ENCODE measurements at regions not wholly inside any gene's neighbourhood (a gene's known extent, or its start where the extent isn't known, plus 50 kb on each side); places are given as distances from the start of the nearest gene placed in this dataset.

GRCh38 chr4:175469514-175469913 lies 342.6 kb downstream of the GPM6A start:
- H3K4me3 Mint-ChIP-seq, result no peak overlapping the region
- ChIA-PET POLR2A (no interaction called here), CTCF (no interaction called here)
- ATAC-seq (0 out of 2 replicates have a peak, but pooled peaks have one; percentile 28), DNase-seq (ENCODE audit: low spot score) (no peak)
- peaks cover 31% of the 10 kb centered on the region for H3K9me3 Mint-ChIP-seq
- 0 out of 2 replicates have a peak overlapping the region, but pooled peaks have one; percentile 35 for H3K27ac Mint-ChIP-seq
- H3K36me3 Mint-ChIP-seq, result peaks cover 21% of the 10 kb centered on the region
- no peaks in the 10 kb centered on the region for H3K4me1 Mint-ChIP-seq
- no peak for TF ChIP-seq TCF7 (CRISPR knock-in tag; IDR thresholded peaks at IDR 0.05; ENCODE audit: low read depth)
- no peak for TF ChIP-seq PRRX2 (CRISPR knock-in tag; IDR thresholded peaks at IDR 0.05)
- TF ChIP-seq MYBL2 (CRISPR knock-in tag; IDR thresholded peaks at IDR 0.05), result no peak
- TF ChIP-seq ZSCAN18 (CRISPR knock-in tag; IDR thresholded peaks at IDR 0.05), result no peak
- no peak for TF ChIP-seq ZMAT4 (CRISPR knock-in tag; IDR thresholded peaks at IDR 0.05)
- no peak for TF ChIP-seq ZNF423 (CRISPR knock-in tag; IDR thresholded peaks at IDR 0.05)
- TF ChIP-seq FOXJ3 (CRISPR knock-in tag; IDR thresholded peaks at IDR 0.05; ENCODE audit: borderline replicate concordance), result no peak
- no peak for TF ChIP-seq ATF1 (CRISPR knock-in tag; IDR thresholded peaks at IDR 0.05)
- TF ChIP-seq AR (CRISPR knock-in tag; IDR thresholded peaks at IDR 0.05), result no peak
- no peak for TF ChIP-seq GABPB1 (CRISPR knock-in tag; IDR thresholded peaks at IDR 0.05)
- TF ChIP-seq NR1H2 (CRISPR knock-in tag; IDR thresholded peaks at IDR 0.05), result no peak
- TF ChIP-seq ZNF416 (CRISPR knock-in tag; IDR thresholded peaks at IDR 0.05), result no peak
- no peak for TF ChIP-seq ZNF263 (CRISPR knock-in tag; IDR thresholded peaks at IDR 0.05; ENCODE audit: low read depth)
- no peak for TF ChIP-seq ATF6 (CRISPR knock-in tag; IDR thresholded peaks at IDR 0.05)
- no peak for TF ChIP-seq CBFB (CRISPR knock-in tag; IDR thresholded peaks at IDR 0.05; ENCODE audit: low read depth)
- no peak for TF ChIP-seq CREB1 (CRISPR knock-in tag; IDR thresholded peaks at IDR 0.05)
- no peak for TF ChIP-seq CREM (CRISPR knock-in tag; IDR thresholded peaks at IDR 0.05)
- TF ChIP-seq RORB (CRISPR knock-in tag; IDR thresholded peaks at IDR 0.05), result no peak
- no peak for TF ChIP-seq HMGXB4 (CRISPR knock-in tag; IDR thresholded peaks at IDR 0.05)
- H3K27me3 Mint-ChIP-seq (ENCODE audit: low read depth), result no peaks in the 10 kb centered on the region; the same call in 1 of the 2 replicates

- no peak overlapping the region for H3K27ac Mint-ChIP-seq
- no peaks in the 10 kb centered on the region; the same call in 1 of the 2 replicates for H3K27me3 Mint-ChIP-seq (ENCODE audit: low read depth)
- peaks cover 21% of the 10 kb centered on the region for H3K36me3 Mint-ChIP-seq
- no peak for ATAC-seq
- H3K4me3 Mint-ChIP-seq, result no peak overlapping the region
- no peak for DNase-seq (ENCODE audit: low spot score)
- no peaks in the 10 kb centered on the region for H3K4me1 Mint-ChIP-seq
- POLR2A ChIA-PET, result no interaction called here
- H3K9me3 Mint-ChIP-seq, result peaks cover 30% of the 10 kb centered on the region
- CTCF ChIA-PET, result no interaction called here
- TF ChIP-seq MLX (CRISPR knock-in tag; IDR thresholded peaks at IDR 0.05) (no peak), TP53 (CRISPR knock-in tag; IDR thresholded peaks at IDR 0.05) (no peak), GRHL2 (CRISPR knock-in tag; IDR thresholded peaks at IDR 0.05; ENCODE audit: insufficient replicate concordance, severe bottlenecking) (no peak), ZNF121 (CRISPR knock-in tag; IDR thresholded peaks at IDR 0.05) (no peak), NFYB (CRISPR knock-in tag; conservative IDR thresholded peaks at IDR 0.05; ENCODE audit: low read depth) (no peak), ERG (CRISPR knock-in tag; IDR thresholded peaks at IDR 0.05) (no peak), TEAD1 (CRISPR knock-in tag; IDR thresholded peaks at IDR 0.05) (no peak)
These were observed 341.9 kb downstream of the GPM6A start for GRCh38 chr4:175470131-175470530.

Measured in WTC11 (cell line).